ENCODE measurements at regions not wholly inside any gene's neighbourhood (a gene's known extent, or its start where the extent isn't known, plus 50 kb on each side); places are given as distances from the start of the nearest gene placed in this dataset.

- H3K4me1 Mint-ChIP-seq: no peaks in the 10 kb centered on the region
- DNase-seq: no peak
- no peaks in the 10 kb centered on the region for H3K36me3 Mint-ChIP-seq (ENCODE audit: low read depth)
- peaks cover 3% of the 10 kb centered on the region for H3K27me3 Mint-ChIP-seq (ENCODE audit: low read depth, poor library complexity)
- H3K9me3 Mint-ChIP-seq: no peaks in the 10 kb centered on the region
- no peak overlapping the region for H3K27ac Mint-ChIP-seq
- no peak overlapping the region for H3K4me3 Mint-ChIP-seq
- TF ChIP-seq CTCF (IDR thresholded peaks at IDR 0.05): no peak
These were observed 145.5 kb upstream of the PDHA2 start for GRCh38 chr4:95694411-95694810.

- Mint-ChIP-seq H3K27me3 (ENCODE audit: low read depth, poor library complexity) (peaks cover 3% of the 10 kb centered on the region), H3K4me3 (no peak overlapping the region), H3K36me3 (ENCODE audit: low read depth) (no peaks in the 10 kb centered on the region), H3K27ac (no peak overlapping the region), H3K4me1 (no peaks in the 10 kb centered on the region), H3K9me3 (no peaks in the 10 kb centered on the region)
- TF ChIP-seq CTCF (IDR thresholded peaks at IDR 0.05): no peak
- no peak for DNase-seq
These were observed 144.8 kb upstream of the UNC5C start for GRCh38 chr4:95693594-95693993.

- DNase-seq: no peak
- Mint-ChIP-seq H3K4me1 (peaks cover 14% of the 10 kb centered on the region), H3K27me3 (ENCODE audit: low read depth, poor library complexity) (no peaks in the 10 kb centered on the region), H3K27ac (no peak overlapping the region), H3K4me3 (no peak overlapping the region), H3K36me3 (ENCODE audit: low read depth) (no peaks in the 10 kb centered on the region), H3K9me3 (no peaks in the 10 kb centered on the region)
- TF ChIP-seq CTCF (IDR thresholded peaks at IDR 0.05): no peak
These were observed 127.4 kb upstream of the UNC5C start for GRCh38 chr4:95676190-95676589.

GRCh38 chr4:95675623-95676022, 126.8 kb upstream of the UNC5C start:
- DNase-seq: no peak
- H3K27me3 Mint-ChIP-seq (ENCODE audit: low read depth, poor library complexity): no peaks in the 10 kb centered on the region
- no peaks in the 10 kb centered on the region for H3K36me3 Mint-ChIP-seq (ENCODE audit: low read depth)
- H3K4me1 Mint-ChIP-seq: peaks cover 14% of the 10 kb centered on the region
- no peak for TF ChIP-seq CTCF (IDR thresholded peaks at IDR 0.05)
- no peak overlapping the region for H3K27ac Mint-ChIP-seq
- H3K9me3 Mint-ChIP-seq: no peaks in the 10 kb centered on the region
- H3K4me3 Mint-ChIP-seq: no peak overlapping the region

GRCh38 chr4:95674521-95674981, 125.8 kb upstream of the UNC5C start:
- Mint-ChIP-seq H3K4me3 (no peak overlapping the region), H3K9me3 (no peaks in the 10 kb centered on the region), H3K4me1 (peaks cover 14% of the 10 kb centered on the region), H3K27me3 (ENCODE audit: low read depth, poor library complexity) (no peaks in the 10 kb centered on the region), H3K36me3 (ENCODE audit: low read depth) (no peaks in the 10 kb centered on the region), H3K27ac (peak overlapping the region; percentile 2)
- no peak for DNase-seq
- no peak for TF ChIP-seq CTCF (IDR thresholded peaks at IDR 0.05)

- no peak for TF ChIP-seq CTCF (IDR thresholded peaks at IDR 0.05)
- Mint-ChIP-seq H3K9me3 (peaks cover 5% of the 10 kb centered on the region), H3K27ac (no peak overlapping the region), H3K4me3 (no peak overlapping the region), H3K36me3 (ENCODE audit: low read depth) (no peaks in the 10 kb centered on the region), H3K27me3 (ENCODE audit: low read depth, poor library complexity) (no peaks in the 10 kb centered on the region), H3K4me1 (peaks cover 14% of the 10 kb centered on the region)
- DNase-seq: no peak
These were observed 124.0 kb upstream of the UNC5C start for GRCh38 chr4:95672811-95673210.

All from nephron progenitor cell (in vitro differentiated cells).